CD14-positive monocyte (primary cell): ENCODE measurements at regions not wholly inside any gene's neighbourhood (a gene's known extent, or its start where the extent isn't known, plus 50 kb on each side); places are given as distances from the start of the nearest gene placed in this dataset.
"Not testable (repeated sequence)": the region's sequence is repeated elsewhere in the genome, so short reads cannot be mapped to it uniquely, and the experiment has no call there.

Experiments
- DNase-seq, 3 donors: peaks; one replicate each; pipeline ENCODE4 v3.0.0-alpha.2; 2011 to 2022
- H2AFZ ChIP-seq: 2 replicates; pipeline ENCODE4 v1.6.0; 2012; ENCODE audit warnings: mild to moderate bottlenecking, low read depth, low read length, inconsistent platforms; ENCODE audit not compliant: insufficient read depth, poor library complexity, severe bottlenecking
- H3K27ac ChIP-seq, 2 donors: 1 replicate in 1 of 2; 2 replicates in 1 of 2; pipeline ENCODE4 v1.5.1; 2012 to 2013; ENCODE audit warnings: low read length in 2 of 2, control low read depth in 1 of 2, inconsistent platforms in 1 of 2, low read depth in 1 of 2, mild to moderate bottlenecking in 1 of 2
- H3K27me3 ChIP-seq, 2 donors: one replicate each; pipeline versions ENCODE4 v1.6.0 to v1.6.1; 2011 to 2013; ENCODE audit warnings: low read length in 2 of 2; ENCODE audit not compliant: control insufficient read depth in 2 of 2, insufficient read depth in 2 of 2
- H3K36me3 ChIP-seq, 2 donors: replicated peaks in 1 of 2; 1 replicate in 1 of 2; 2 replicates in 1 of 2; pipeline versions ENCODE4 v1.5.1 to v1.6.1; 2012 to 2013; ENCODE audit warnings: low read length in 2 of 2, control low read depth in 1 of 2, inconsistent platforms in 1 of 2, mild to moderate bottlenecking in 1 of 2; ENCODE audit not compliant: insufficient read depth in 2 of 2, control insufficient read depth in 1 of 2
- H3K4me1 ChIP-seq, 2 donors: 1 replicate in 1 of 2; 2 replicates in 1 of 2; pipeline versions ENCODE4 v1.5.1 to v1.6.1; 2012 to 2013; ENCODE audit warnings: low read length in 2 of 2, control low read depth in 1 of 2, inconsistent platforms in 1 of 2, mild to moderate bottlenecking in 1 of 2, moderate library complexity in 1 of 2; ENCODE audit not compliant: insufficient read depth in 2 of 2, control insufficient read depth in 1 of 2
- H3K4me2 ChIP-seq: replicated peaks from 2 replicates; pipeline ENCODE3; 2012; ENCODE audit warnings: low read length, moderate library complexity, mild to moderate bottlenecking; ENCODE audit not compliant: poor library complexity, severe bottlenecking; ENCODE audit errors: extremely low read depth
- H3K4me3 ChIP-seq, 3 experiments: fragments of 200-600 bp in 1 of 3; sonication (generic) in 1 of 3; replicated peaks in 1 of 3; 1 replicate in 2 of 3; 2 replicates in 1 of 3; pipeline ENCODE4 v1.5.1; 2011 to 2013; ENCODE audit warnings: low read length in 3 of 3, mild to moderate bottlenecking in 3 of 3, control low read depth in 2 of 3, low read depth in 2 of 3, inconsistent platforms in 1 of 3, moderate library complexity in 1 of 3
- H3K79me2 ChIP-seq: 2 replicates; pipeline ENCODE4 v1.6.0; 2012; ENCODE audit warnings: mild to moderate bottlenecking, control low read depth, inconsistent platforms, low read length, moderate library complexity; ENCODE audit not compliant: insufficient read depth
- H3K9ac ChIP-seq: 2 replicates; pipeline ENCODE4 v1.6.0; 2017; ENCODE audit warnings: low read length, mild to moderate bottlenecking; ENCODE audit not compliant: insufficient read depth, poor library complexity, severe bottlenecking
- H3K9me3 ChIP-seq, 2 donors: replicated peaks in 1 of 2; 1 replicate in 1 of 2; 2 replicates in 1 of 2; pipeline versions ENCODE4 v1.5.1 to v1.6.1; 2012 to 2013; ENCODE audit warnings: low read length in 2 of 2, control low read depth in 1 of 2; ENCODE audit not compliant: control insufficient read depth in 1 of 2, insufficient read depth in 1 of 2
- H4K20me1 ChIP-seq: 2 replicates; pipeline ENCODE4 v1.6.0; 2012; ENCODE audit warnings: mild to moderate bottlenecking, low read length, control low read depth, moderate library complexity; ENCODE audit not compliant: insufficient read depth
- H3K27ac Mint-ChIP-seq, 7 donors: one replicate each; pipeline ENCODE4 v1.8.0; 2020; ENCODE audit warnings: mild to moderate bottlenecking in 7 of 7, mixed read lengths in 7 of 7, moderate library complexity in 6 of 7, inconsistent platforms in 2 of 7
- H3K27me3 Mint-ChIP-seq, 3 donors: one replicate each; pipeline ENCODE4 v1.8.0; 2021 to 2022; ENCODE audit warnings: low read depth in 3 of 3, mild to moderate bottlenecking in 3 of 3, mixed read lengths in 3 of 3, moderate library complexity in 3 of 3, inconsistent platforms in 1 of 3
- H3K36me3 Mint-ChIP-seq, 2 donors: one replicate each; pipeline ENCODE4 v1.8.0; 2020; ENCODE audit warnings: mixed read lengths in 2 of 2, inconsistent platforms in 1 of 2, mild to moderate bottlenecking in 1 of 2
- H3K4me1 Mint-ChIP-seq: one replicate; pipeline ENCODE4 v1.8.0; 2020; ENCODE audit warnings: mild to moderate bottlenecking, mixed read lengths
- H3K4me3 Mint-ChIP-seq, 2 donors: one replicate each; pipeline ENCODE4 v1.8.0; 2020; ENCODE audit warnings: mild to moderate bottlenecking in 2 of 2, mixed read lengths in 2 of 2, moderate library complexity in 1 of 2
- H3K9me3 Mint-ChIP-seq, 7 donors: one replicate each; pipeline ENCODE4 v1.8.0; 2020 to 2022; ENCODE audit warnings: mixed read lengths in 7 of 7, mild to moderate bottlenecking in 6 of 7, moderate library complexity in 6 of 7, inconsistent platforms in 2 of 7
- CTCF ChIP-seq: fragments of 200-600 bp; IDR thresholded peaks from one replicate; pipeline ENCODE4 v1.8.0; 2022; ENCODE audit warnings: antibody characterized with exemption, mild to moderate bottlenecking
- WGBS: methylation state at CpG from one replicate; pipeline ENCODE4 v1.1.5; 2013; ENCODE audit warnings: missing lambda C conversion rate; ENCODE audit not compliant: insufficient coverage; 5-methylcytosine and 5-hydroxymethylcytosine counted together
- intact Hi-C, 2 donors: fragments of 100-400 bp; cut with micrococcal nuclease; formaldehyde crosslinking; loops; one replicate each; pipeline versions ENCODE4 v1.15.0 to v1.15.1; 2023

- H3K79me2 ChIP-seq: peaks cover 30% of the 10 kb centered on the region
These were observed 138.0 kb downstream of the UTRN start for GRCh38 chr6:144423167-144423566.

GRCh38 chr6:144429753-144430152 is 144.6 kb downstream of the UTRN start:
- Histone ChIP-seq H3K27ac (no peak overlapping the region), H3K4me2 (no peak overlapping the region), H3K79me2 (no peaks in the 10 kb centered on the region), H4K20me1 (no peaks in the 10 kb centered on the region), H3K9ac (no peak overlapping the region), H3K9me3 (no peaks in the 10 kb centered on the region), H2AFZ (no peak overlapping the region), H3K27me3 (no peaks in the 10 kb centered on the region), H3K4me3 (no peak overlapping the region), H3K36me3 (peaks cover 70 to 73% of the 10 kb centered on the region in 2 donors), H3K4me1 (no peaks in the 10 kb centered on the region)
- no peaks in the 10 kb centered on the region for H3K4me1 Mint-ChIP-seq
- intact Hi-C loops: no loop called here
- H3K27ac Mint-ChIP-seq: no peak overlapping the region
- no peak overlapping the region for H3K4me3 Mint-ChIP-seq
- no CpG with 5 or more reads among the region's 1 CpG for WGBS
- H3K27me3 Mint-ChIP-seq: no peaks in the 10 kb centered on the region
- peaks cover 63 to 85% of the 10 kb centered on the region in 2 donors for H3K36me3 Mint-ChIP-seq
- peaks cover 0 to 5% (median 0%) of the 10 kb centered on the region in 7 donors for H3K9me3 Mint-ChIP-seq
- no peak for TF ChIP-seq CTCF
- no peak for DNase-seq

More at GRCh38 chr6:144423167-144423566, 138.0 kb downstream of the UTRN start:
- no peak overlapping the region for H3K4me3 ChIP-seq
- Mint-ChIP-seq H3K36me3 (peaks cover 48 to 54% of the 10 kb centered on the region in 2 donors), H3K27me3 (no peaks in the 10 kb centered on the region), H3K4me1 (no peaks in the 10 kb centered on the region), H3K9me3 (no peaks in the 10 kb centered on the region), H3K4me3 (no peak overlapping the region), H3K27ac (peak overlapping the region in 3 of 7 donors; percentile 30 to 50 (median 41))
- no peak overlapping the region for H2AFZ ChIP-seq
- H3K9ac ChIP-seq: no peak overlapping the region
- intact Hi-C loops: no loop called here
- DNase-seq: no peak
- peaks cover 42 to 62% of the 10 kb centered on the region in 2 donors for H3K36me3 ChIP-seq
- no peaks in the 10 kb centered on the region for H3K9me3 ChIP-seq
- TF ChIP-seq CTCF: no peak
- H3K27ac ChIP-seq: no peak overlapping the region
- peaks cover 28% of the 10 kb centered on the region for H4K20me1 ChIP-seq
- 96% methylated on average over 3 of the region's 3 CpGs for WGBS
- no peaks in the 10 kb centered on the region for H3K4me1 ChIP-seq
- no peaks in the 10 kb centered on the region for H3K27me3 ChIP-seq
- no peak overlapping the region for H3K4me2 ChIP-seq

- H3K9me3 Mint-ChIP-seq, H3K27me3 Mint-ChIP-seq, H3K27ac ChIP-seq, H3K79me2 ChIP-seq, DNase-seq, intact Hi-C loops, H3K9ac ChIP-seq, H3K9me3 ChIP-seq, H3K4me2 ChIP-seq, H3K4me1 ChIP-seq, H3K4me1 Mint-ChIP-seq, H3K4me3 Mint-ChIP-seq, H4K20me1 ChIP-seq, H3K27me3 ChIP-seq, H3K4me3 ChIP-seq, H2AFZ ChIP-seq: not testable (repeated sequence)
- WGBS: 100% methylated on average over 7 of the region's 24 CpGs
- Mint-ChIP-seq H3K36me3 (peaks cover 64 to 81% of the 10 kb centered on the region in 2 donors), H3K27ac (peak overlapping the region in 1 of 7 donors; percentile 41)
- peaks cover 62 to 71% of the 10 kb centered on the region in 2 donors for H3K36me3 ChIP-seq
These were observed 148.3 kb downstream of the UTRN start for GRCh38 chr6:144433446-144433845.
